Endothelial cell (in vitro differentiated cells): ENCODE measurements at regions not wholly inside any gene's neighbourhood (a gene's known extent, or its start where the extent isn't known, plus 50 kb on each side); places are given as distances from the start of the nearest gene placed in this dataset.

ENCODE experiments used
- DNase-seq: peaks from one replicate; pipeline ENCODE4 v3.0.0; 2021; ENCODE audit warnings: low spot score
- H3K27ac Mint-ChIP-seq: one replicate; pipeline ENCODE4 v1.8.0; 2021; ENCODE audit warnings: mixed read lengths, inconsistent platforms; ENCODE audit not compliant: unreplicated experiment
- H3K27me3 Mint-ChIP-seq: one replicate; pipeline ENCODE4 v1.8.0; 2021; ENCODE audit warnings: mild to moderate bottlenecking, moderate library complexity, mixed read lengths, inconsistent platforms; ENCODE audit not compliant: unreplicated experiment
- H3K36me3 Mint-ChIP-seq: one replicate; pipeline ENCODE4 v1.8.0; 2021; ENCODE audit warnings: mild to moderate bottlenecking, low read depth, mixed read lengths, inconsistent platforms; ENCODE audit not compliant: unreplicated experiment
- H3K4me1 Mint-ChIP-seq: one replicate; pipeline ENCODE4 v1.8.0; 2021; ENCODE audit warnings: mild to moderate bottlenecking, mixed read lengths, inconsistent platforms; ENCODE audit not compliant: unreplicated experiment
- H3K4me3 Mint-ChIP-seq: one replicate; pipeline ENCODE4 v1.8.0; 2021; ENCODE audit warnings: mild to moderate bottlenecking, mixed read lengths, inconsistent platforms; ENCODE audit not compliant: unreplicated experiment
- H3K9me3 Mint-ChIP-seq: one replicate; pipeline ENCODE4 v1.8.0; 2021; ENCODE audit warnings: mixed read lengths, inconsistent platforms; ENCODE audit not compliant: unreplicated experiment
- TF ChIP-seq, protein P1 (sequence below): fragments of 200-600 bp; sonication (generic); IDR thresholded peaks from one replicate; pipeline ENCODE4 v1.5.0; 2021; ENCODE audit warnings: antibody characterized with exemption; ENCODE audit not compliant: unreplicated experiment

GRCh38 chr6:134374491-134375219, 56.7 kb upstream of the SGK1 start:
- no peaks in the 10 kb centered on the region for H3K9me3 Mint-ChIP-seq
- TF ChIP-seq, protein P1, sequence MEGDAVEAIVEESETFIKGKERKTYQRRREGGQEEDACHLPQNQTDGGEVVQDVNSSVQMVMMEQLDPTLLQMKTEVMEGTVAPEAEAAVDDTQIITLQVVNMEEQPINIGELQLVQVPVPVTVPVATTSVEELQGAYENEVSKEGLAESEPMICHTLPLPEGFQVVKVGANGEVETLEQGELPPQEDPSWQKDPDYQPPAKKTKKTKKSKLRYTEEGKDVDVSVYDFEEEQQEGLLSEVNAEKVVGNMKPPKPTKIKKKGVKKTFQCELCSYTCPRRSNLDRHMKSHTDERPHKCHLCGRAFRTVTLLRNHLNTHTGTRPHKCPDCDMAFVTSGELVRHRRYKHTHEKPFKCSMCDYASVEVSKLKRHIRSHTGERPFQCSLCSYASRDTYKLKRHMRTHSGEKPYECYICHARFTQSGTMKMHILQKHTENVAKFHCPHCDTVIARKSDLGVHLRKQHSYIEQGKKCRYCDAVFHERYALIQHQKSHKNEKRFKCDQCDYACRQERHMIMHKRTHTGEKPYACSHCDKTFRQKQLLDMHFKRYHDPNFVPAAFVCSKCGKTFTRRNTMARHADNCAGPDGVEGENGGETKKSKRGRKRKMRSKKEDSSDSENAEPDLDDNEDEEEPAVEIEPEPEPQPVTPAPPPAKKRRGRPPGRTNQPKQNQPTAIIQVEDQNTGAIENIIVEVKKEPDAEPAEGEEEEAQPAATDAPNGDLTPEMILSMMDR = no peak
- H3K4me3 Mint-ChIP-seq = no peak overlapping the region
- no peaks in the 10 kb centered on the region for H3K36me3 Mint-ChIP-seq
- peaks cover 1% of the 10 kb centered on the region for H3K27me3 Mint-ChIP-seq
- DNase-seq = no peak
- no peaks in the 10 kb centered on the region for H3K4me1 Mint-ChIP-seq
- H3K27ac Mint-ChIP-seq = no peak overlapping the region

- no peaks in the 10 kb centered on the region for H3K4me1 Mint-ChIP-seq
- TF ChIP-seq, protein P1 = no peak
- no peak overlapping the region for H3K27ac Mint-ChIP-seq
- peaks cover 1% of the 10 kb centered on the region for H3K27me3 Mint-ChIP-seq
- no peaks in the 10 kb centered on the region for H3K9me3 Mint-ChIP-seq
- no peaks in the 10 kb centered on the region for H3K36me3 Mint-ChIP-seq
- H3K4me3 Mint-ChIP-seq = no peak overlapping the region
- no peak for DNase-seq
These were observed 56.1 kb upstream of the SGK1 start for GRCh38 chr6:134373993-134374392.

DNA sequence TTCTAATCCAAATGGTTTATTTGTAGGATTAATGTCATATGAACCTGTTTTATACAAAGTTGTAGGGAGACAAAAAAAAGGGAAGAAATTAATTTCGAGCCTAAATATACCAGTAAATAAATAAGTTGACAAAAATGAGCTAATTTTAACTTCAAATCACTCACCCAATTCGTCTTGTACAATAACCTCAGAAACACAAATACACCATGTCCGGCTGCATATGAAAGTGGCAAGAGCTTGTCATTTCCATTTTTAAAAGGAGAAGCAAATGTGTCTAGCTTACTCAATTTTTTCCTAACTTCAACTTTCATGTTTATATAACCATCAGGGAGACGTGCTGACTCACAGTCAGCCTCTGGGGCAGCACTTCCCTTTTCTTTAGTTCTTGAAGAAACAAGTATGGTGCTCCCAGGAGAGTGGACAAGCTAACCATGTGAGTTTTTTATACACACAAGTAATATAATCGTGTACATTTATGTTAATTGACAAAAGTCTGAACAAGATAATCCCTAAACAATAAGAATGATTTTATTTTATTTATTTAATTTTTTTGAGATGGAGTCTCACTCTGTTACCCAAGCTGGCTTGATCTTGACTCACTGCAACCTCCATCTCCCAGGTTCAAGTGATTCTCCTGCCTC, 55.5 kb upstream of the SGK1 start:
- no peak overlapping the region for H3K27ac Mint-ChIP-seq
- no peaks in the 10 kb centered on the region for H3K36me3 Mint-ChIP-seq
- no peaks in the 10 kb centered on the region for H3K9me3 Mint-ChIP-seq
- no peaks in the 10 kb centered on the region for H3K4me1 Mint-ChIP-seq
- H3K27me3 Mint-ChIP-seq = peaks cover 1% of the 10 kb centered on the region
- no peak for DNase-seq
- no peak overlapping the region for H3K4me3 Mint-ChIP-seq
- TF ChIP-seq, protein P1 = no peak

DNA sequence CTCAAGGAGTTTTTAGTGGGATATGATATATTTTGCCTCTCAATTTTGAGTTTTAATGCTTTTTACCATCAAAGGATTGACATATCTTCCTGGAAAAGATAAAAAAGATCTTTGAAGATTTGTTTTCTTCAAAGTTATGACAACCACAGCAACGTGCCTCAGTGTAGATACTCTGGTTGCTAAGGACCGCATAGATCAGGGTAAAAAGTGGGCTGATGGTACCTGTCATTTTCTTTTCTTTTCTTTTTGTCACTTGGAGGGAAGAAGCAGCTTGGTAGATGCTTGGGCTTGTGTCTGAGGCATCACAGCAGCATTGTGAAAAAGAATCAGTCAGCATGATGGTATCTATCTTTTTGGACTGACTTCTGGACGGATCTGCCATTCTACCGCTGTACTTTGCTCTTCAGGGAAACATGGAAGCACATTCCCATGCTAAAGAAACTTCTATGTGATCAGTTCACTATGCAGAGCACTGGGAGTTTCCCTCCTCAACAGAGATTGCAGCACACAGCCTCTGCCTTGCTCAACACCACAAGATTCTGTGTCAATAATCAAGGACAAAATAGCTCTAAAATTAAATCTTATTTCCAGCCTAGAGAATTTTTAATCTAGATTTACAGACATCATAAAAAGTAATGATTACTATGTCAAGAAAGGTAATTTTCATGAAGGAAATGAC, 54.8 kb upstream of the SGK1 start:
- no peaks in the 10 kb centered on the region for H3K9me3 Mint-ChIP-seq
- TF ChIP-seq, protein P1 = no peak
- H3K4me3 Mint-ChIP-seq = no peak overlapping the region
- H3K27me3 Mint-ChIP-seq = peaks cover 1% of the 10 kb centered on the region
- H3K27ac Mint-ChIP-seq = no peak overlapping the region
- H3K4me1 Mint-ChIP-seq = no peaks in the 10 kb centered on the region
- DNase-seq = no peak
- H3K36me3 Mint-ChIP-seq = no peaks in the 10 kb centered on the region

DNA sequence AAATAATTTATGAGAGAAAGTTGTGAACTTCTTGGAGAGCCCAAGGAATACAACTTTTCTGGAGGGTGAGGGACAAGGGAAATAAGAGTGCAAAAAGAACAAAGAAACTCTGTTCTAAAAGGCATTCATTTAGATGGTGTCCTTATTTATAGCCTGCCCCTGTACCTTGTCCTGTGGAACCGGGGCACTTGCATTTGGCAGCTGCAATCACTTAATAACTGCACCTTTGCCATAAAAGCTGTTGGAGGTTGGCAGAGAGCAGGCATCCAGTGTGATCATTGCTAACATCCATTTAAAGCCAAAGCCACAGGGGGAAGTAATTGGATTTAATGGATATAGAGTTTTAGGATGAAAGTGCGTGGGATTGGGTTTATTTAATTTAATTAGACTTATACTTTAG, 50.8 kb upstream of the SGK1 start:
- Mint-ChIP-seq H3K27ac (no peak overlapping the region), H3K27me3 (peaks cover 1% of the 10 kb centered on the region), H3K4me3 (no peak overlapping the region), H3K4me1 (no peaks in the 10 kb centered on the region), H3K36me3 (no peaks in the 10 kb centered on the region), H3K9me3 (no peaks in the 10 kb centered on the region)
- DNase-seq = no peak
- TF ChIP-seq, protein P1 = no peak
